Endothelial cell (in vitro differentiated cells): ENCODE measurements at regions not wholly inside any gene's neighbourhood (a gene's known extent, or its start where the extent isn't known, plus 50 kb on each side); places are given as distances from the start of the nearest gene placed in this dataset.

ENCODE experiments used
- DNase-seq: peaks from one replicate; pipeline ENCODE4 v3.0.0; 2021; ENCODE audit warnings: low spot score
- H3K27ac Mint-ChIP-seq: one replicate; pipeline ENCODE4 v1.8.0; 2021; ENCODE audit warnings: mixed read lengths, inconsistent platforms; ENCODE audit not compliant: unreplicated experiment
- H3K27me3 Mint-ChIP-seq: one replicate; pipeline ENCODE4 v1.8.0; 2021; ENCODE audit warnings: mild to moderate bottlenecking, moderate library complexity, mixed read lengths, inconsistent platforms; ENCODE audit not compliant: unreplicated experiment
- H3K36me3 Mint-ChIP-seq: one replicate; pipeline ENCODE4 v1.8.0; 2021; ENCODE audit warnings: mild to moderate bottlenecking, low read depth, mixed read lengths, inconsistent platforms; ENCODE audit not compliant: unreplicated experiment
- H3K4me1 Mint-ChIP-seq: one replicate; pipeline ENCODE4 v1.8.0; 2021; ENCODE audit warnings: mild to moderate bottlenecking, mixed read lengths, inconsistent platforms; ENCODE audit not compliant: unreplicated experiment
- H3K4me3 Mint-ChIP-seq: one replicate; pipeline ENCODE4 v1.8.0; 2021; ENCODE audit warnings: mild to moderate bottlenecking, mixed read lengths, inconsistent platforms; ENCODE audit not compliant: unreplicated experiment
- H3K9me3 Mint-ChIP-seq: one replicate; pipeline ENCODE4 v1.8.0; 2021; ENCODE audit warnings: mixed read lengths, inconsistent platforms; ENCODE audit not compliant: unreplicated experiment
- CTCF ChIP-seq: fragments of 200-600 bp; sonication (generic); IDR thresholded peaks from one replicate; pipeline ENCODE4 v1.5.0; 2021; ENCODE audit warnings: antibody characterized with exemption; ENCODE audit not compliant: unreplicated experiment

- no peaks in the 10 kb centered on the region for H3K27me3 Mint-ChIP-seq
- no peak for TF ChIP-seq CTCF
- DNase-seq: no peak
- no peak overlapping the region for H3K27ac Mint-ChIP-seq
- no peaks in the 10 kb centered on the region for H3K36me3 Mint-ChIP-seq
- H3K4me1 Mint-ChIP-seq: peaks cover 3% of the 10 kb centered on the region
- no peaks in the 10 kb centered on the region for H3K9me3 Mint-ChIP-seq
- no peak overlapping the region for H3K4me3 Mint-ChIP-seq
These were observed 387.3 kb upstream of the THBS1 start for GRCh38 chr15:39193611-39194010.

GRCh38 chr15:39194106-39194830, 386.6 kb upstream of the THBS1 start:
- DNase-seq: no peak
- no peak for TF ChIP-seq CTCF
- H3K27ac Mint-ChIP-seq: no peak overlapping the region
- H3K4me1 Mint-ChIP-seq: peaks cover 3% of the 10 kb centered on the region
- no peaks in the 10 kb centered on the region for H3K27me3 Mint-ChIP-seq
- no peaks in the 10 kb centered on the region for H3K9me3 Mint-ChIP-seq
- no peak overlapping the region for H3K4me3 Mint-ChIP-seq
- H3K36me3 Mint-ChIP-seq: no peaks in the 10 kb centered on the region

GRCh38 chr15:39195961-39196486, 384.9 kb upstream of the THBS1 start:
- Mint-ChIP-seq H3K36me3 (no peaks in the 10 kb centered on the region), H3K27ac (no peak overlapping the region), H3K9me3 (no peaks in the 10 kb centered on the region), H3K4me3 (no peak overlapping the region), H3K4me1 (peaks cover 3% of the 10 kb centered on the region), H3K27me3 (no peaks in the 10 kb centered on the region)
- TF ChIP-seq CTCF: no peak
- no peak for DNase-seq

- H3K27me3 Mint-ChIP-seq: no peaks in the 10 kb centered on the region
- no peak for DNase-seq
- no peaks in the 10 kb centered on the region for H3K4me1 Mint-ChIP-seq
- TF ChIP-seq CTCF: no peak
- no peaks in the 10 kb centered on the region for H3K9me3 Mint-ChIP-seq
- H3K4me3 Mint-ChIP-seq: no peak overlapping the region
- H3K27ac Mint-ChIP-seq: no peak overlapping the region
- H3K36me3 Mint-ChIP-seq: no peaks in the 10 kb centered on the region
These were observed 382.6 kb upstream of the THBS1 start for GRCh38 chr15:39198044-39199000.

GRCh38 chr15:39199076-39199475, 381.8 kb upstream of the THBS1 start:
- no peaks in the 10 kb centered on the region for H3K9me3 Mint-ChIP-seq
- no peak overlapping the region for H3K27ac Mint-ChIP-seq
- no peak for TF ChIP-seq CTCF
- H3K4me1 Mint-ChIP-seq: no peaks in the 10 kb centered on the region
- no peaks in the 10 kb centered on the region for H3K36me3 Mint-ChIP-seq
- no peak overlapping the region for H3K4me3 Mint-ChIP-seq
- no peak for DNase-seq
- no peaks in the 10 kb centered on the region for H3K27me3 Mint-ChIP-seq
